Uterus (tissue), 3 donors: ENCODE measurements at regions not wholly inside any gene's neighbourhood (a gene's known extent, or its start where the extent isn't known, plus 50 kb on each side); places are given as distances from the start of the nearest gene placed in this dataset.
"Not testable (repeated sequence)": the region's sequence is repeated elsewhere in the genome, so short reads cannot be mapped to it uniquely, and the experiment has no call there.

Experiments
- DNase-seq, 2 donors: peaks; one replicate each; pipeline ENCODE4 v3.0.0-alpha.2; 2019 to 2020
- H3K27ac ChIP-seq, 2 donors: fragments of 200-600 bp; sonication (generic); 1 replicate in 1 of 2; 2 replicates in 1 of 2; pipeline ENCODE4 v1.5.1; 2016 to 2018
- H3K27me3 ChIP-seq, 2 donors: fragments of 200-600 bp; sonication (generic); one replicate each; pipeline ENCODE4 v1.5.1; 2018 to 2019; ENCODE audit warnings: control low read depth in 1 of 2
- H3K36me3 ChIP-seq, 2 donors: fragments of 200-600 bp; sonication (generic); one replicate each; pipeline ENCODE4 v1.5.1; 2019; ENCODE audit warnings: control low read depth in 1 of 2
- H3K4me1 ChIP-seq, 2 donors: fragments of 200-600 bp; sonication (generic); one replicate each; pipeline ENCODE4 v1.5.1; 2018 to 2019; ENCODE audit warnings: control low read depth in 1 of 2
- H3K4me3 ChIP-seq, 2 donors: fragments of 200-600 bp; sonication (generic); 1 replicate in 1 of 2; 2 replicates in 1 of 2; pipeline ENCODE4 v1.5.1; 2018 to 2019; ENCODE audit warnings: mild to moderate bottlenecking in 1 of 2
- H3K9me3 ChIP-seq, 2 donors: fragments of 200-600 bp; sonication (generic); one replicate each; pipeline ENCODE4 v1.5.1; 2019; ENCODE audit warnings: control low read depth in 1 of 2
- POLR2A ChIP-seq, 2 donors: fragments of 450-650 bp; IDR thresholded peaks; one replicate each; pipeline ENCODE4 v1.6.1; 2016; ENCODE audit warnings: antibody characterized with exemption in 2 of 2, mild to moderate bottlenecking in 1 of 2, moderate library complexity in 1 of 2
- intact Hi-C: fragments of 100-400 bp; cut with DNase I; formaldehyde crosslinking; loops from one replicate; pipeline ENCODE4 v1.15.1; 2023; ENCODE audit warnings: low total_unique reads
- TF ChIP-seq, protein P1 (sequence below), 4 experiments: fragments of 200-600 bp in 2 of 4; fragments of 450-650 bp in 2 of 4; sonication (generic) in 2 of 4; IDR thresholded peaks; one replicate each; pipeline ENCODE4 v1.5.1; 2016 to 2019; ENCODE audit warnings: antibody characterized with exemption in 4 of 4, mild to moderate bottlenecking in 2 of 4, moderate library complexity in 1 of 4
- donor health status: DM: yes; HTN: yes; CAD: no.

DNA sequence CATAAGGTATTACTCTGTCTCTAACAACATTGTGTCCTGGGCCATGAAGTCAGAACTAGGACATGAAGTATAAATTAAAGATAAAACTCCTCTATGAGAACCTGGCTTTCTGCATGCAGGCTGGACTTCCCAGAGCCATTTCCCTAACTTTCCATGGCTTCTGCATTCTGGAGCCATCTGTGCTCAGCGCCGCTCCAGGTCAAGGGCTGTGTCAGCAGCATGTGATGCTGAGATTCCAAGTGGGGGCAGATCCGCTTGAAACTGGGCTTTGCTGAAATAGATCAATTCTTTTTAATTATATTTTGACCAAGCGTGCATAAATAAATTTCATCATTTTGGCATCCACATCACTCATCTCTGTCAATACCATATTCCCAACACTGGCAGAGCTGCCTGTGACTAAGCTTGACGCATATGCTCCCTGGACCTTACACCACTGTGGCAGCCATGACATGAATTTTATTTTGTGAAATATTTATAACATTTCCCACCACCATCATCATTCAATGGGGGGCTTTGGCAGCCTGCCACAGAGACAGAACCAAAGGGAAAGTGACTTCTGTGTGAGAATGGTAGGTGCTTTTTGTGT is 110.4 kb upstream of the KCNK1 start:
- DNase-seq = no peak
- no peaks in the 10 kb centered on the region for H3K36me3 ChIP-seq
- H3K27ac ChIP-seq = no peak overlapping the region
- TF ChIP-seq, protein P1, sequence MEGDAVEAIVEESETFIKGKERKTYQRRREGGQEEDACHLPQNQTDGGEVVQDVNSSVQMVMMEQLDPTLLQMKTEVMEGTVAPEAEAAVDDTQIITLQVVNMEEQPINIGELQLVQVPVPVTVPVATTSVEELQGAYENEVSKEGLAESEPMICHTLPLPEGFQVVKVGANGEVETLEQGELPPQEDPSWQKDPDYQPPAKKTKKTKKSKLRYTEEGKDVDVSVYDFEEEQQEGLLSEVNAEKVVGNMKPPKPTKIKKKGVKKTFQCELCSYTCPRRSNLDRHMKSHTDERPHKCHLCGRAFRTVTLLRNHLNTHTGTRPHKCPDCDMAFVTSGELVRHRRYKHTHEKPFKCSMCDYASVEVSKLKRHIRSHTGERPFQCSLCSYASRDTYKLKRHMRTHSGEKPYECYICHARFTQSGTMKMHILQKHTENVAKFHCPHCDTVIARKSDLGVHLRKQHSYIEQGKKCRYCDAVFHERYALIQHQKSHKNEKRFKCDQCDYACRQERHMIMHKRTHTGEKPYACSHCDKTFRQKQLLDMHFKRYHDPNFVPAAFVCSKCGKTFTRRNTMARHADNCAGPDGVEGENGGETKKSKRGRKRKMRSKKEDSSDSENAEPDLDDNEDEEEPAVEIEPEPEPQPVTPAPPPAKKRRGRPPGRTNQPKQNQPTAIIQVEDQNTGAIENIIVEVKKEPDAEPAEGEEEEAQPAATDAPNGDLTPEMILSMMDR (IDR thresholded peaks at IDR 0.05) = no peak
- no peak for TF ChIP-seq POLR2A (IDR thresholded peaks at IDR 0.05)
- H3K4me3 ChIP-seq = no peak overlapping the region
- H3K27me3 ChIP-seq = no peaks in the 10 kb centered on the region
- no peaks in the 10 kb centered on the region for H3K9me3 ChIP-seq
- intact Hi-C loops = no loop called here
- no peaks in the 10 kb centered on the region for H3K4me1 ChIP-seq

DNA sequence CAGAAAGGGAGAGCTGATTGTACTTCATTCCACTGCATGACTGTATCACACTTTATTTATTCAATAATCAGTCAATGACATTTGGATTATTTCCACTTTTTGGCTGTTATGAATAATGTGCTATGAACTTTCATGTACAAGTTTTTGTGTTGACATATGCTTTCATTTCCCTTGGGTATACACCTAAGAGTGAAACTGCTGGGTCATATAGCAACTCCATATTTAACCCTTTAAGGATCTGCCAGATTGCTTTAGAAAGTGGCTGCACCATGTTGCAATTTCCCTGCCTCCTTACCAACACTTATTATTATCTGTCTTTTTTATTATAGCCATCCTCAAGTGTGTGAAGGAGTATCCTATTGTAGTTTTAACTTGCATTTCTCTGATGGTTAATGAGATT is 108.8 kb upstream of the KCNK1 start:
- Histone ChIP-seq H3K4me3 (no peak overlapping the region), H3K9me3 (no peaks in the 10 kb centered on the region), H3K4me1 (no peaks in the 10 kb centered on the region), H3K27ac (no peak overlapping the region), H3K36me3 (no peaks in the 10 kb centered on the region), H3K27me3 (no peaks in the 10 kb centered on the region)
- intact Hi-C loops = no loop called here
- no peak for TF ChIP-seq POLR2A (IDR thresholded peaks at IDR 0.05)
- TF ChIP-seq, protein P1 (IDR thresholded peaks at IDR 0.05) = no peak
- no peak for DNase-seq

DNA sequence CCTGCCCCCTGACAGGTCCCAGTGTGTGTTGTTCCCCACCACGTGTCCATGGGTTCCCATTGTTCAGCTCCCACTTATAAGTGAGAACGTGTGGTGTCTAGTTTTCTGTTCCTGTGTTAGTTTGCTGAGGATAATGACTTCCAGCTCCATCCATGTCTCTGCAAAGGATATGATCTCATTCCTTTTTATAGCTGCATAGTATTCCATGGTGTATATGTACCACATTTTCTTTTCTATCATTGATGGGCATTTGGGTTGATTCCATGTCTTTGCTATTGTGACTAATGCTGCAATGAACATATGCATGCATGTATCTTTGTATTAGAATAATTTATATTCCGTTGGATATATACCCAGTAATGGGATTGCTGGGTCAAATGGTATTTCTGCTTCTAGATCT is 108.0 kb upstream of the KCNK1 start:
- H3K27me3 ChIP-seq, H3K27ac ChIP-seq, H3K36me3 ChIP-seq, H3K4me1 ChIP-seq, intact Hi-C loops, DNase-seq, H3K9me3 ChIP-seq, H3K4me3 ChIP-seq: not testable (repeated sequence)

DNA sequence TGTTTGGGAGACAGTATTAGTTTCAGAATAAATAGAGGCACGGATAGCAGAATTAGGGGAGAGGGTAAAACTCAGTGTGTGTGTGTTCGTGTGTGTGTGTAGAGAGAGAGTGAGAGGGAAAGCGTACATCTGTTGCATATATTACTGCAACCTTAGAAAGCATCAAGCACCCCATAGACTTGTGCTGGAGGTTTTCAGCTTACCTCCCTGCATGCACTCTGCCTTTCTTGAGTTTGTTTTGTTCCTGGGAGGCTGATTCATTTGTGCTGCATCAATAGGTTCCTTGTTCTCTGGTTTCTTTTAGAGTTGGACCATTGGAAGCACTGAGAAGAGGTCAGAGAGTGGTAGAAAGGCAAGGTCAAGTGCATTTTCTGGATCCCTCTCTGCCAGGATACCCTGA is 104.4 kb upstream of the KCNK1 start:
- TF ChIP-seq, protein P1 (IDR thresholded peaks at IDR 0.05) = no peak
- no peak for TF ChIP-seq POLR2A (IDR thresholded peaks at IDR 0.05)
- no peaks in the 10 kb centered on the region for H3K36me3 ChIP-seq
- no peak overlapping the region for H3K4me3 ChIP-seq
- H3K27me3 ChIP-seq = no peaks in the 10 kb centered on the region
- no peak overlapping the region for H3K27ac ChIP-seq
- intact Hi-C loops = no loop called here
- no peaks in the 10 kb centered on the region for H3K9me3 ChIP-seq
- H3K4me1 ChIP-seq = no peaks in the 10 kb centered on the region
- no peak for DNase-seq

DNA sequence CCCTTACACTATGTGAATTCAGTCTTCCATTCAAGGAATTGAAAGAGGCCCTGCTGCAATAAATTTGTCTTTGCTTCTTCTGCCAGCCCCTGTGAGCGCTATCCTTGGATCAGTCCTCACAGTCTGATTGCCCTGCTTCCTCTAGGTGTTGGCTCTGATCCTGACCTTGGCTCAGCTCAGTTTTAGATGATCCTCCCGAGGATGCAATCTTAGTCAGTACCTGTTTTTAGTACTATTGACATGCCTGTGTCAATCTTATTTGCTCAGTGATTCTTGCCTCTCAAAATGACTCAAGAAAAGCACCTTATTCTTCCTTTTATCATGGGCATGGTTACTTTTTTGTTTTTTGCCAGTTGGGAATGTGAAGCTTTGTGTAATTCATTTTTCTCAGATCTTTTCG is 101.4 kb upstream of the KCNK1 start:
- H3K4me1 ChIP-seq = no peaks in the 10 kb centered on the region
- intact Hi-C loops = no loop called here
- no peak for DNase-seq
- TF ChIP-seq, protein P1 (IDR thresholded peaks at IDR 0.05) = no peak
- no peak for TF ChIP-seq POLR2A (IDR thresholded peaks at IDR 0.05)
- H3K27ac ChIP-seq = no peak overlapping the region
- no peaks in the 10 kb centered on the region for H3K27me3 ChIP-seq
- no peaks in the 10 kb centered on the region for H3K9me3 ChIP-seq
- no peaks in the 10 kb centered on the region for H3K36me3 ChIP-seq
- no peak overlapping the region for H3K4me3 ChIP-seq

DNA sequence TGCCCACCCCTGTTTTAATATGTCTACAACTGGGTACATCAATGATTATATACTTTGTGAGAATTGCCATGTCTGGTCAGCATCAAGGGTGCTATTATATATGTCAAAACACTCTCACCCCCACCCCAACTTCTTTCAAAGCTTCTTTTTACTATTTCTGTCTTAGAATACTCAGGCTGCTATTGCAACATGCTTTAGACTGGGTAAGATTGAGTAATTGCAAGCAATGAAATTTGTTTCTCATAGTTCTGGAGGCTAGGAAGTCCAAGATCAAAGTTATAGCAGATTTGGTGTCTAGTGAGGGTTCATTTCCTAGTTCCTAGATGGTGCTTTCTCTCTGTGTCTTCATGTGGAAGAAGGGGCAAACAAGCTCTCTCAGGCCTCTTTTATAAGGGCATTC is 100.5 kb upstream of the KCNK1 start:
- Histone ChIP-seq H3K27ac (no peak overlapping the region), H3K36me3 (no peaks in the 10 kb centered on the region), H3K27me3 (no peaks in the 10 kb centered on the region), H3K4me1 (no peaks in the 10 kb centered on the region), H3K4me3 (no peak overlapping the region), H3K9me3 (no peaks in the 10 kb centered on the region)
- intact Hi-C loops = no loop called here
- TF ChIP-seq, protein P1 (IDR thresholded peaks at IDR 0.05) = no peak
- no peak for TF ChIP-seq POLR2A (IDR thresholded peaks at IDR 0.05)
- DNase-seq = no peak
